ENCODE measurements at regions not wholly inside any gene's neighbourhood (a gene's known extent, or its start where the extent isn't known, plus 50 kb on each side); places are given as distances from the start of the nearest gene placed in this dataset.
"Not testable (repeated sequence)": the region's sequence is repeated elsewhere in the genome, so short reads cannot be mapped to it uniquely, and the experiment has no call there.

DNA sequence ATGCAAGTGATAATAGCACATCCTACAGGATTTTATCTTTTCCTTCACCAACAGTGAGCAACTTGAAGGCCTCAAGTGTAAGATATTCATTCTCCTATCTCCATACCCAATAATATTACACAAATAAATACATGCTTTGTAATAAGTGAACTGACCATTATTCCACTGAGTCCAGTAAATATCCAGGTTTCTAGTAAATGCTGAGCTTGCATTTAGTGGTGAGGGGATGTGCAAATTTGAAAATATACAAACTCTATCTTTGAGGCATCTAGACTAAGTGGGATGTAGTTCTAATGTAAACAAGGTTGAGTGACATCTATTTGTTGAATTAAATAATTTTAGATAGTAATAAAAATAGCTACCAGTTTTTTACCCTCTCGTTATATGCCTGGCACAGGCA, 587.6 kb upstream of the IL12A start:
- no peak for DNase-seq

DNA sequence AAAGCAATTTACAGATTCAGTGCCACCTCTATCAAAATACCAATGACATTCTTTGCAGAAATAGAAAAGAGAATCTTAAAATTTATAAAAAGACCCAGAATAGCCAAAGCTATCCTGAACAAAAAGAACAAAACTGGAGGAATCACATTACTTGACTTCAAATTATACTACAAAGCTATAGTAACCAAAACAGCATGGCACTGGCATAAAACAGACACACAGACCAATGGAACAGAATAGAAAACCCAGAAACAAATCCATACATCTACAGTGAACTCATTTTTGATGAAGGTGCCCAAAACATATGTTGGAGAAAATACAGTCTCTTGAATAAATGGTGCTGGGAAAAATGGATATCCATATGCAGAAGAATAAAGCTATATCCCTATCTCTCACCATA, 578.9 kb upstream of the IL12A start:
- DNase-seq = not testable (repeated sequence)

DNA sequence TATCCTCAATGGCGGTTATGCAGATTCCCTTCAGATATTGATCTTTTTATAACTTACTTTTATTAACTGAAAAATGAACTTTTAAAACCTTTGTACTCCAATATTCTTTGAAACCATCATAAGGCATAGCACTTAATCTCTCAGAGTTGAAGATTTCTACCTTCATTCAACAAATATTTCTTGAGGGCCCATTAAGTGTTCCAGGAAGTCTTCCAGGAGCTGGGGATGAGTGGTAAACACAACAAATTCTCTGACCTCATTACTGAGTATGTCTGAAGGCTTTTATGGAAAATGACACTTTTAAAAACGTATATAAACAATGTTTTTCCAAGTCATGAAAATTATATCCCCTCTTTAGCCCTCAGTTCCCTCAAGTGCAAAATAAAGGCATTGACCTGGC, 575.3 kb upstream of the IL12A start:
- DNase-seq = no peak

DNA sequence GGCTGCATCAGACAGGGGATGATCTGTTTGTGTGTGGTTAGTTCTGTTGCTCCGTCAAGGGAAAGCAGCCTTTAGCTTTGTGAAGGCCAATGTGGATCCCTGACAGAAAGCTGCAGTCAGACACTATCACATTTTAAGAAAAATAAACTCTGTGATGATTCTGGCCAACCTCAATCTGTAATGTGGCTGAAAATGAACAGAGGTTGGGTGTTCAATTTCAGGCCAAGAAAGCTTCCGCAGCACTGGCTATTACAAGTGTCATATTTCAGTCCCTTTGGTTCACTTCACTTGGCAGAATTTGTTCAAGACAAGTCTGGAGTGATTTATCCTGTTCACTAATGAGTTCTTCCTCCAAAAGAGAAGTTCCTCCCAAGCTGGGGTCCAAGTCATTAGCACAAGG, 571.8 kb upstream of the IL12A start:
- DNase-seq = no peak

DNA sequence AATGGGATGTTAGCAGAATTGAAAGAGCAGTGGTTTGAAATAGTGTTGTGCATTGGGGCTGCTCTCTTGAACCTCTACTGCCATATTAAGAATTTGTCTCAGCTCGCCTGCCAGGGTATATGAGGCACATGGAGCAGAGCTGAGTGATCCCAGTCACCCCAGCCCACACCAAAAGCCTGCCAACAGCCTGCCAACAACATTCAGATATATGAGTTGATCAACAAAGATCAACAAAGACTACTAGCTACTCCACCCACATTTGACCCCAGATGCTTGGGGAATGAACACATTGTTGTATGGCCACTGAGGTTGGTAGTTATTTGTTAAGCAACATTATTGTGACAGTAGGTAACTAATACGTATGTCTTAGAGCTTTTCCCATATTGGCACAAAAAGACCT, 570.9 kb upstream of the IL12A start:
- no peak for DNase-seq

DNA sequence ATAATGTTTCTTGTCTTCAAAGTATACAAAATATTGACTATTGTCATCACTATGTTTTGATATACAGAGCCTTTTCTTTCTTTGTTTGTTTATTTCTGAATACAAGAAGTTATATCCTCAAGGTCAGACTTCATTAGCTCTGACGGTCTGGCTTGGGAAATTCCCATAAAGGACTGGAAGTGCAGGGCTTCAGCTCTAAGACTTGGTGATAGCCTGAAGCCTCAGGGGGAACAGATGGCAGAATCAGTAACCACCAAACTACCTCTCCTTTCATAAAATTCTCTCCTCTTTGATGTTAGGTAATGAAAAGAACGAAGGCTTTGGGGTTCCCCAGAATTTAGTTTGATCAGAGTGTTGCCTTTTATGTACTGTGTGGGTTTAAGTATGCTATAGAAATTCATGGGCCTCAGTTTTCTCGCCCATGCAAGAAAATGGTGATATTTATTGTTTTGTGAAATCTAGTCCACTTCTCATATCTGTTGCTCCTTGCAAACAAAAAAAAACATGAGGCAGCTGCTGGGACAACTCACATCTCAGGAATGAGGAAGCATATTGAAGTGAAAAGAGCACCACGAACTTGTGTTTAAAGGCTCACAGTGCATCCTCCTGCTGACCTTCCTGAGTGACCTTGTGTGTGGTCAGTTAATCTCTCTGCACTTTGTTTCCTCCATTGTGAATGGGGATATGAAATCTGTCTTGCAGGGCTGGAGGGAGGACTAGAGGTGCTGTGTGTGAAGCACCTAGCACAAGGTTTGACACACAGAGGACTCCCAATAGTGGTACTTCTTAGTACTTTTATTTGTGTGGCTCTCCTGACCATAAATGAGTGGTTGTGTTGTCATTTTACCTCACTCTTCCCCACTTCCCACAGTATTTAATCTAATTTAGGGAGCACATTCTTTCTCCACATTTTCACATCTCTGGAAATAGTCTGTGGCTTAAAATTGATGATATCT, 569.8 kb upstream of the IL12A start:
- no peak for DNase-seq

DNA sequence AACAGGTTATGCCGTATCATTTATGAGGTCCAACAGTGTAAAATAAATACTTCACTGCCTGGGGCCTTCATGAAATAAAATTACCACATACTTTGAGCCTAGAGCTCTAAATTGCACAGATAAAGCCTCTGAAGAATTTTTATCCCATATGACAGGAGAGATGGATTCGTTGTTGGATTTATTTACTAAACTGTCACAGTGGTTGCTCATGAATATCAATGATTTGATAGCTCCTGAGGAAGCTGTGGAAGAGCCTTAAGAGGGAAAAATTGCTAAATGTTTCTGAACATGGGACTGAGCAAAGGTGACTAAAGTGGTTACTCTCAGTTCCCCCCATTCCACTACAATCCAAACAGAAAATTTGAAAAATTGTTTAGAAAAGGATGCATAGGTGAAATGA, 558.9 kb upstream of the IL12A start:
- no peak for DNase-seq

DNA sequence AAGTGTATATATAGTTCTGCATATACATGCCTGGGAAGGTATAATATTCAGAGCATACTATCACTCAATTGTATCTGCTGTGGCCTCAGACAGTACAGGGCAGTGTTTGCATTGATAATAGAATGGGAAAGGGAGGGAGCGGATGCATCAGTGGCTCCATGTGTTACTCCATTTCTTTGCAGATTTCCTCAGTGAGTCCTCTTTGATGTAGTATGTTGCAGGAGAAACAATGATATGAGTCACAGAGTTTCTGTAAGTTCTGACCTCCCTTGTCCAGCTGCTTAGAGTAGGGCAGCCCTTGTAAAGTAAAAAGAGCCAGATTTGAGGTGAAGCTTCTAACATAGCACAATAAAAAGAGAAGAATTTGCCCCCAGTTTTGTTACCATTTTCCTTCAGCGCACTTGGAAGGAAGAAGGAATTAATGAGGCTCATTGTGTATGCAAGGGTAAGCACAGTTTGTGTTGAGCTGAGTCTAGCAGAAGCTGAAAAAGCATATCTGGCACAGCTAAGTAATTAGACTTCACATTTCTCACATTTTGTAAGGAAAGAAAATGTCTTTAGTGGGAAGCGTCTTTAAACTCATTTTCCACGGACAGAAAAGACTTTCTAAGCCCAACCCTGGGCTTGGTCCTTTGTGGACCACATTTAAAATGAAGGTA, 555.8 kb upstream of the IL12A start:
- no peak for DNase-seq

DNA sequence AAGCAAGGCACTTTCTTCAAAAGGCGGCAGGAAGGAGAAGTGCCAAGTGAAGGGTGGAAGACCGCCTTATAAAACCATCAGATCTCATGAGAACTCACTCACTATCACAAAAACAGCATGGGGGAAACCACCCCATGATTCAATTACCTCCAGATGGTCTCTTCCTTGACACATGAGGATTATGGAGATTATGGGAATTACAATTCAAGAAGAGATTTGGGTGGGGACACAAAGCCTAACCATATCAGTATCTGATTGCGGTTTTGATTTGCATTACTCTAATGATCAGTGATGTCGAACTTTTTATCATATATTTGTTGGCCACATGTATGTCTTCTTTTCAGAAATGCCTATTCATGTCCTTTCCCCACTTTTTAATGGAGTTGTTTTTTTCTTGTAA, 549.3 kb upstream of the IL12A start:
- no peak for DNase-seq

DNA sequence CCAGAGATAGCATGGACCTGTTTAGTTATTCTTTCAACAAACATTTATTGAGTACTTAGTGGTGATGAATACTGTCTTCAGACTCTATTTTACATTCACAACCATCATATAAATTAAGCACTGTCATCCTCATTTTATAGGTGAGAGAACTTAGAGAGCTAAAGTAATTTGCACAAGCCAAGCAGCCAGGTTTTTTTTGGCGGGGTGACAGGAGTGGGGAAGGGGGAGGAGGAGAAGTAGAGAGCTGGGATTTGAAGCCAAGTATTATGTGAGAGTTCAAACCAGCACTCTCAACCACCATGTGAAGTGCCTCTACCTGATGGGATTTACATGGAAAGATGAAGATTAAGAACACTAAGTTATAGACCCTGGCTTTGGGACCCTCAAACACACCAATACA, 547.4 kb upstream of the IL12A start:
- no peak for DNase-seq

DNA sequence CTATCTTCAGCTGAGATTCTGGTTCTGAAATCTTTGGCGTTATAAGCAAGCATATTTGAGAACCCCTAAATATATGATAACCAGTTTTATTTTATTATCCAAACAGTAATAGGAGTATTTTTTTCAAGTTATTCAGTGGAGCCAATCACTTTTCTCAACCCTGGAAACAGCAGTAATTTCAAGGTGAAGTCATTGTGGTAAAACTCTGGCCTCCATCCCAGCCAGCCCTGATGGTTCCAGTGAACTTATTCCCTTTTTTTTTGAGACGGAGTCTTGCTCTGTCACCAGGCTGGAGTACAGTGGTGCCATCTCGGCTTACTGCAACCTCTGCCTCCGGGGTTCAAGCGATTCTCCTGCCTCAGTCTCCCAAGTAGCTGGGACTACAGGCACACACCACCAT, 545.4 kb upstream of the IL12A start:
- no peak for DNase-seq

DNA sequence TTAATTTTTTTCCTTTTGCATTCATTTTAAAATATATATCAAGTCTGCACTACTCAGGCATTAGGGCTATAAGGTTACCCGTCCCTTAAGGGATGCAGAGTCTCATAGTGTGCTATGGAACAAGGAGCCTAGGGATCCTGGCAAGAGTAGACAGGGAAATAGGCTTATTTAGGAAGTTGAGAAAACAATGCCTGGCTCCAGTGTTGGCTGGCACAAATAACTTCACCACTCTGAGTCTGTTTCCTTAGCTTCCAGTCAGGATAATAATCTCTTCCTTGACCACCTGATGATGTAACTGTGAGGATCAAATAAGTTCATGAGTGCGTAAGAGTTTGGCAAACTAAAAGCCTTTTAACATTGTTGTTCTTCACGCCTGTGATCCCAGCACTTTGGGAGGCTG, 540.8 kb upstream of the IL12A start:
- DNase-seq = no peak

DNA sequence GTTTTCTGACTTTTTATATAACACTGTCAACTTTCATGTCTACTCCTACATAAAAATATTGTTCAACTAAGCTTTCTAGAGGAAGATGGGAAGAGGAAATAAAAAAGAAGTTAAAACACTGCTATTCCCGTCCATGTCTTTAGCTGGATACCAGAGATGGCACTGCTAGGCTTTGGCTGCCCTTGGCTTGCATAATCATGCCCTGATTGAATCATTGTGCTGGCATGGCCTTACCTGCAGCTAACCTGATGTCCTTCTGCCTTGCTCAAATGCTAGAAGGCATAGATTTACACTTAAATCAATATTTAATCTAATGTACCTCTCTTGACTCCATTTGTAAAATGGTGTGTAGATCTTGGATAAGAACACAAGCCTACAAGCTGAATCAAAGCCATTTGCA, 539.7 kb upstream of the IL12A start:
- DNase-seq = no peak

DNA sequence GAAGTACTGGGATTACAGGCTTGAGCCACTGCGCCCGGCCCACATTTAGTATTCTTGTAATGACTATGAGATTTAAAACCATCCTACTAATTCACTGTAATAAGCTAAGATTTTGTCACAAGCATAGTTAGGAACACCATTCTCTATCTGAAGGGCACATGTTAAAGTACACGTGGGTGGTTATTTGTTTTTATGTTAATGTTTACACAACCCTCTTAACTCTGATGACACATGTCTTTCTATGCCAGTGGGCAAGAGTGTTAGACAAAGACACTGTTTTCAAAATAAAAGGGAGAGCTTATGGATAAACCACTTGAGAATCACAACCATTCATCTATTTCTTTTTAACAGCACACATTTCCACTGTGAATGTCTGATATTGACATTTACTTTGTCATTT, 537.6 kb upstream of the IL12A start:
- DNase-seq = no peak

DNA sequence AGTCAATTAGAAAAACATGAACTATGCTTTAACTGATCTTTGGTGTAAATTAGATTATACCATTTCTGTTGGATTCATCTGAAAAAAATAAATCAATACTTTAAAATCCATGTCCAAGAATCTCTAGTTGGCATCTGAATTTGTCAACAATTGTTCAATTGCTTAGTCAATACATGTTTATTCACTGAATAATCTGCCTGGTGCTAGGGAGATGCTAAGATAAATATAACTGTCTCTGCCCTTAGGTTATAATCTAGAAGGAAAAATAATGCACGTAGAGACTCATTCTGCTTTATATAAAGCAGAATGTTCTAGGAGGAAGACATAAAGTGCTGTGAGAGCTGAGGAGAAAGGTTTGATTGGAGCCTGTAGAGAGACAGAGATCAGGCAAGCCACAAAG, 537.2 kb upstream of the IL12A start:
- no peak for DNase-seq

DNA sequence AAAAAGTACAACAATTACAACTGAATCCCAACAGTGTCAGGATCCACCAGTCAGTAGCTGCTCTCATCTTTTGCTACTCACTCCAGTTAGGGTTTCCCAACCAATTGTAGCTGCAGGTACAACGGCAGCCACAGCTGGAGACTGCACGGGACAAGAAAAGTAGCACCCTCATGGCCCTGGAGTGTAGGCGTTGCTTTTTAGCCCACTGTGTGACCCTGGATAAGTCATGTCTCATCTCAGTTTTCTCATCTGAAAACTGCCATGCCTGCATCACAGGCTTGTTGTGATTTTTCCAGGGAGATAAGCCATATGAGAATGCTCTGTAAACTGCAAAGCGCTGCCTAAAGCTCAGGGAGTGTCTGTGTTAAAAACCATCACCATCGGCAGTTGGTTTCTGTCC, 535.6 kb upstream of the IL12A start:
- DNase-seq = no peak

DNA sequence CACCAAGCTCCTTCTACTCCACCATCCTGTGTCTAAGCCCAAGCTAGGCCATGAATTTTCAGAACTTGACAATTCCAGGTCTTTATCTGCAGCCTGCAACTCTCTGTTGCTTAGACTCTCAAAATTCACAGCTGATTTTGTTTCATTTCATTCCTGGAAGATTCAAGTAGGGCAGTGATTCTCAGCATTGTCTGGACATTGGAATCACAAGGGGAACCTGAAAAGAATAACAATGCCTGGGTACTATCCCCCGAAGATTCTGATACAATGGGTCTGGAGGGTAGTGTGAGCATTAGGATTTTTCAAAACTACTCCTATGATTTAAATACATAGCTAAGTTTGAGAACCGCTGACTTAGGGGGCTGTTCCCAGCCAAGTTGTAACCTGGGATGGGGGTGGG, 534.7 kb upstream of the IL12A start:
- DNase-seq = no peak

DNA sequence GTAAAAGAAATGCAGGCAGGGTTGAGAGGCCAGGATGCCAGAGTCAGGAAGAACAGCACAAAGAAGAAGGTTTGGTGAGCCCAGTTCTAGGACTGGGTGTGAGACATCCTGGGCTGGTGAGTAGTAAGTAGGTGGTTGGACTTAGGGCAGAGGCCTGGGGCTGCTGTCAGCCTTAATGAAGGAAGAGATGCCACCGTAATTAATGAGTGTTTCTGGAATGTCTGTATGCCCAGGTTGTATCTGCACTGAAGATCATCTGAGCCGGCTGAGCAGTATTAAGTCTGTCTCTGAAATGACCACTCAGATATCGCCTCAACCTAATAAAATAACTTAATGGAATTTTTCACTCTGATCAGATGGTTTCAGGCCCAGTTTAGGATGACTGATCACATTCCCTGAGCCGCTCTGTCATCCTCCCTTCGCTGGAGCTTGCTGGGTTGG, 532.9 kb upstream of the IL12A start:
- DNase-seq = no peak

DNA sequence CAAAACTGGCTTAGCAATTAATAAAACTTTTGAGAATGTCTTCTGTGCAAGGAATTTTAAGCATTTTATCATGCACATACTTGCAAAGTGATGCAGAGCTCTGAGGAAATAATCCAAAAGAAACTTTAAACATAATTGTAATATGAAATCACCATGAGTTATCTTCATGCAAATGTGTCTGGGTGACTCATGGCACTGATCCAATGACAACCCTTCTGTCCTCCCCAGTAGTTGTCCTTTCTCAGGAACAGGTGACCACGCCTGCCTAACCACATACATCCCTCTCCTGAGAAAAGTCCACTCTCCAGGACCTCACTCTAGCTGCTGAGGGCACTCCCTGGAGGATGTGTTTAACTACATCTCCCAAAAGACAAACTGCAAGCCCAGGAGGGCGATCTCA, 530.6 kb upstream of the IL12A start:
- no peak for DNase-seq

DNA sequence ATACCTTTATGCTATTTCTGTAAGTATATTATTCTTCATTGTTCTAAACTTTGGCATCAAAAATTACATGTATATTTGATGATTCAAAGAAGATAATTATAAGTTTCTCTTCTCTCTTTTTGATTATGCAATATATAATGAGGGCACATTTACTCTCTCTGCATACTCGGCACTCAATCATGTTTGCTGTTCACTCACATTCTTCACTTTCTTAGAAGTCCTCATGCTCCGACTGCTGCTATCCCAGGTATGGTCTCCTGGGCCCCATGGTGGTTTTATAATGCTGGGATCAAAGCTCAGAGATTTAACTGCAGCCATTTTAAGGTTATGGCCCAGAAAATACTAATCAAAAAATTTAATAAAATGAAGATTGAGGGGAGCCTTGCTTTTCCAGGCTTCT, 529.7 kb upstream of the IL12A start:
- DNase-seq = no peak

DNA sequence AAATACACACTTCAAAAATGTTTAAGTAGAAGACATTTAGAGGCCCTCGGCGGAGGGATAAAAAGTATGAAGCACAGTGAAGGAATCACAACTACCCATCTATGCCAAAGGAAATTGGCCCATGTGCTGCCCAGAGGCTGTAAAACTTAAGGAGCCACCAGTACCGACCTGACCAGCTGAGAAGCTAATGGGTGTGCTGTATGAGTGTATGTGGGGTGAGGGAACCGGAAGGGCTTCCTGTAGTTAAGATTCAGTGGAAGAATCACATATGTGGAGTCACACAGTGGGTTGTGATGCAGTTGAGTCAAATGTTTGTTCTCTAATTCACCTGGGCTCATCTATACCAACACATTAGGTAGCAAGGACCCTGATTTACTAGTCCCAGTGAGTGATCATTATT, 516.0 kb upstream of the IL12A start:
- DNase-seq = no peak

DNA sequence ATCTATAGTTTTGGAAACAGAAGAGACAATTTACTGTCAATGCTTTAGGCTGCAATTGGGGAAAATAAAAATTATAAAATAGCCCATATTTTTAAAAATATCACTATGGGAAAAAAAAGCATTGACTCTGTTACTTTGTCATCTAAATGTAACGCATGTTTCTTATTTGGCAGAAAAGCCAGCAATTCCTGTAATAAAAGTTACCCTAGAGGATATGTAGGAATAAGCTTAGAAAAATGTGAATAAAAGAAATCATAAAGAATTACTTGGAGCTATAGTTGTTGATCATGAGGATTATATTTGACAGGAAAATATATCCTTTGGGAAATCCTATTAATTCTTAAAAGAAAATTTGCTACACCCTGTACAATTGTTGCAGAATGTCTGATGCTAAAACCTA, 515.4 kb upstream of the IL12A start:
- no peak for DNase-seq

DNA sequence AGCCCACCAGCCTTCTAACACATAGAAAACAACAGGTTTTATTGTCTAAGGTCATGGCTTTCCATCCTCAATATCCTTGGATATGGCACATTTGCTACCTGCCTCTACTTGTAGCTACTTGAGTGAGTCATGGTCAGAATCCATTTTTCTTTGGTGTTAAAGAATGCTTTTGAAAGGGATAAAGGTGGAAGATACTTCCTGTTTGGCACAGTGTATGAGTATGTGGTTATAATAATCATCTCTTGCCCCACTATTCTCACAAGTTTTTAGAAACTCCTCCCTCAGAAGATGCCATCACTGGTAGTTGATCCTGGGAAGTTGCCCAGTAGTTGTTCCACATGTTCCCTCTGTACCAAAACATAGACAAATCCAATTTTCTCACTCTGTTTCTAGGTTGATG, 508.6 kb upstream of the IL12A start:
- DNase-seq = no peak

DNA sequence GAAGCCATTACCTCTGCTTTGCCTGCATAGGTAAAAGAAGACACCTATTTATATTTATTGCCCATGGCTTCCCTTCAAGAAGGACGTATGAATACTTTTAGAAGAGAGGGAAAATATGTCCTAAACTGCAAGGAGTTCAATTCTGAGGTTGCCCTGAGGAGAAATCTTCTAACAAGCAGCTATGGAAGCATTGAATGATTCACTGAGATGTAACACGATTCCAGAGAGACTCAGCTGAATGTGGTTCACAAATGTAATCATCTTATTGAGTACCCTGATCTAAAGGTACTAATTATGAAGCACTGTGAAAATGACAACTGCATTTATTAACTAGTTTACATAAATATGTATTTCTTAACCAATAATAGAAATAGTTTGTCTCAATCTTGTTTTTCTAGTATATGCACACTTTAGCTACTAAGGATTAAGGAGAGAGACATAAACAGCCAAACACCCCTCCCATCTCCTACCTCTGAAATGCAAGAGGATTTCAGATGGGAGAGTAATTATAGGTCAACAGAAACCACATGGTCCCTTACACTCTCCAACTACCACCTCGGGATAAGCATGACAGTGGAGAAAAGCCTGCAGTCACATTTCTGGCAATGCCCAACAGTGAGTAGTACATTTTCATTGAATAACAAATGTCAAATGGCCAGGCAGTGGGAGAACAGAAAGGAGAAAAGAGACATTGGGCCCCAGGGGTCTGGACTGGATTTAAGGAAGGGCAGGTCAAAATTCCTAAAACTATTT, 506.2 kb upstream of the IL12A start:
- no peak for DNase-seq

All from stimulated activated CD4-positive, alpha-beta T cell treated with anti-CD3 and anti-CD28 coated beads, Interleukin-2, amount 100 ng/mL, for 24 hours (primary cell).